Fibroblast of upper back skin (primary cell): ENCODE measurements at regions not wholly inside any gene's neighbourhood (a gene's known extent, or its start where the extent isn't known, plus 50 kb on each side); places are given as distances from the start of the nearest gene placed in this dataset.

Source experiments
- DNase-seq: peaks from one replicate; pipeline ENCODE4 v3.0.0-alpha.2; 2013

GRCh38 chr14:22333422-22334274, 255.4 kb downstream of the DAD1 start:
- DNase-seq: peak; percentile 15

- peak; percentile 62 for DNase-seq
These were observed 256.2 kb downstream of the DAD1 start for GRCh38 chr14:22332686-22333421.

- DNase-seq: no peak
These were observed 259.7 kb downstream of the DAD1 start for GRCh38 chr14:22329371-22329770.

- no peak for DNase-seq
These were observed 263.2 kb downstream of the DAD1 start for GRCh38 chr14:22325676-22326400.

- no peak for DNase-seq
These were observed 268.7 kb downstream of the DAD1 start for GRCh38 chr14:22320362-22320750.

GRCh38 chr14:22319526-22320361, 269.3 kb downstream of the DAD1 start:
- DNase-seq: peak; percentile 59

- no peak for DNase-seq
These were observed 270.1 kb downstream of the DAD1 start for GRCh38 chr14:22318951-22319350.

GRCh38 chr14:22316473-22316872, 272.6 kb downstream of the DAD1 start:
- no peak for DNase-seq

- no peak for DNase-seq
These were observed 273.7 kb downstream of the DAD1 start for GRCh38 chr14:22315336-22315735.

GRCh38 chr14:22314183-22314820, 274.7 kb downstream of the DAD1 start:
- peak; percentile 60 for DNase-seq

- DNase-seq: peak; percentile 57
These were observed 275.7 kb downstream of the DAD1 start for GRCh38 chr14:22313172-22313801.

- no peak for DNase-seq
These were observed 277.4 kb downstream of the DAD1 start for GRCh38 chr14:22311636-22312035.

- DNase-seq: no peak
These were observed 283.4 kb downstream of the DAD1 start for GRCh38 chr14:22305607-22306006.

GRCh38 chr14:22304326-22304725, 284.7 kb downstream of the DAD1 start:
- DNase-seq: no peak

GRCh38 chr14:22303589-22304195, 285.3 kb downstream of the DAD1 start:
- peak; percentile 21 for DNase-seq

GRCh38 chr14:22300646-22301045, 288.4 kb downstream of the DAD1 start:
- DNase-seq: no peak

- no peak for DNase-seq
These were observed 291.6 kb downstream of the DAD1 start for GRCh38 chr14:22297376-22297775.

- DNase-seq: peak; percentile 86
These were observed 292.3 kb downstream of the DAD1 start for GRCh38 chr14:22296722-22297121.

GRCh38 chr14:22296088-22296487, 292.9 kb downstream of the DAD1 start:
- no peak for DNase-seq

GRCh38 chr14:22291406-22291805, 297.6 kb downstream of the DAD1 start:
- peak; percentile 55 for DNase-seq

GRCh38 chr14:22289570-22289969, 299.5 kb downstream of the DAD1 start:
- DNase-seq: no peak
